ENCODE measurements at regions not wholly inside any gene's neighbourhood (a gene's known extent, or its start where the extent isn't known, plus 50 kb on each side); places are given as distances from the start of the nearest gene placed in this dataset.

GRCh38 chr6:14612016-14612980, 494.7 kb downstream of the CD83 start:
- TF ChIP-seq EZH2phosphoT487 (IDR thresholded peaks at IDR 0.05; ENCODE audit: borderline replicate concordance, low read length) (no peak), CTCF (IDR thresholded peaks at IDR 0.05; ENCODE audit: low read depth, low read length, poor library complexity, severe bottlenecking) (no peak)
